Ecto neural progenitor cell (in vitro differentiated cells): ENCODE measurements at regions not wholly inside any gene's neighbourhood (a gene's known extent, or its start where the extent isn't known, plus 50 kb on each side); places are given as distances from the start of the nearest gene placed in this dataset.
"Not testable (repeated sequence)": the region's sequence is repeated elsewhere in the genome, so short reads cannot be mapped to it uniquely, and the experiment has no call there.

Experiments used
- DNase-seq: peaks from one replicate; pipeline ENCODE4 v3.0.0-alpha.2; 2018; ENCODE audit warnings: low spot score

DNA sequence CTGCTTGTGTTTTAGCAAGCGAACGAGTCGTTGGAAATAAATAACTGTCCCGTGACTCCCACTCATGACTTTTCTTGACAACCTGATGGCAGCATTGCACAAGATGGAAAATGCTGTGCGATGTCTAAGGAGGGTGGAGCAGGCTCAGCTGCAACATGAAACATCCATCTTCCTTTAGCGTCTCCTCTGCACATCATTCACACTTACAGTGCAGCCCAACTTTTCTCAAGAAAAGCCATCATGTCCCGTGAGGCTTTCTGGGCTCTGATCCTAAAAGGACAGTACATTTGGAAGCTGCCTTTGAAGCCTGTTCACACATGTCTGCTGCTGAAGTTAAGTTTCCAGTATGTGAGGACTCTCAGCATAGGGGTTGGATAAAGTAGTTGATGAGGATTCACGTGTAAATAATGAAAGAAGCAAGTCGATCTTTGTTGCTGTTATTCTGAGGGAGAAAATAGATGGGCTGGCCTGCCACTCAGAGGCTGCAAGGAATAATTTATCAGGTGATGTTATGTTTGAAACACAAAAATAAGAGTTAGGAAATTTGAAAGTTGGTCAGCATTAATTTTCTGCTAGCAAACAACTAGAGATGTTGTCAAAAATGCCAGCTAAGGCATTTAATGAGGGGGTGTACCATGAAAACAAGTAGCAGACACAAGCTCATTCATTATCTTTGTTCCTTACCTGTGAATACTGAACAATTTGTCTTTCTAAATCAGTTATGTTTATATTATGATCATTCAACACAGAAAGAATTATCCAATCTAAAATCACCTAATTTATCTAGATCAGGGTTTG is 328.7 kb upstream of the ZFP42 start:
- no peak for DNase-seq

DNA sequence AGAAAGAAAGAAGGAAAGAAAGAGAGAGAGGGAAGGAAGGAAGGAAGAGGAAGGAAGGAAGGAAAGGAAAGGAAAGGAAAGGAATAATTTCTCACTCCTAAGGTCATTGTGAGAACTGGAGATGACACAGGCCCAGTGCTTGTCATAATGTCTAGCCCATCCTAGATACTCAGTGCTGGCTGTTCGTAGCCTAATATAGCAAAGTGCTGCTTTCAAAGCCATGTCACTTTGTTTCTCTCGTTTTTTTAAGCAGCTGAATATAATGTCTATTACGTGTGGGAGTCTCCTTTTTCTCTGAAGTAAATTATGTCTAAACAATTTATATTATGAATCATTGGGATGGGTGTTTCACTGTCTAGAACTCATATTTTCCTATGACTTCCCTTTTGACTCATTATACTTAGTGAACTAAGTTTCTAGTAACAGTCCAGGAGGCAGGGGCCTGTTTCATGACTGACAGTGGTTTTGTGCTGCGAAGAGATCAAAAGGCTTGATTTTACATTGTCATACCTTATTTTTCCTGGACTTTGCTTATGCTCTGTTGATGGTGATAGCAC is 327.0 kb upstream of the ZFP42 start:
- no peak for DNase-seq

DNA sequence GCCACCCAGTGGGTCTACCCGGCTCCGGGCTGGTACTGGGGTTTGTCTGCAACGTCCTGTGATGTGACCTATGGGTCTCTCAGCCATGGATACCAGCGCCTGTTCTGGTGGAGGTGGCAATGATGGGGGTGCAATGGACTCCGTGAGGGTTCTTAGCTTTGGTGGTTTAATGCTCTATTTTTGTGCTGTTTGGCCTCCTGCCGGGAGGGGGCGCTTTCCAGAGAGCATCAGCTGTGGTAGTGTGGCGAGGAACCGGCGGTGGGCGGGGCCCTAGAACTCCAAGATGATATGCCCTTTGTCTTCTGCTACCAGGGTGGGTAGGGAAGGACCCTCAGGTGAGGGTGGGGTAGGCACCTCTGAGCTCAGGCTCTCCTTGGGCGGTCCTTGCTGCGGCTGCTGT is 324.1 kb upstream of the ZFP42 start:
- DNase-seq, result not testable (repeated sequence)

DNA sequence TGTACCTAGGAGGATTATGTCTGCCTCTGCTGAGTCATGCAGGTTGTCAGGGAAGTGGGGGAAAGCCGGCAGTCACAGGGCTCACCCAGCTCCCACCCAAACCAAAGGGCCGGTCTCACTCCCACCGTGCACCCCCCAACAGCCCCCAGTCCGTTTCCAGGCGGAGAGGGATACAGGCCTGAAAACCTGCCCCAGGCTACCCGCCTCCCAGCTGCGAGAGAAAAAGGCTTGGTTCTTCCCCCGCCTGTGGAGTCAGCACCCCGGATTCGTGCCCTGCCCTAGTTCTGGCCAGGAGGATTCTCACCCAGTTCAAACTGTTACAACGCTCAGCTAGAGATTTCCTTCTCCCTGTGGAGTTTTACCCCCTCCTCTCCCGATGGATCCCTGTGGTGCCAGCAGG is 323.6 kb upstream of the ZFP42 start:
- DNase-seq, result not testable (repeated sequence)

DNA sequence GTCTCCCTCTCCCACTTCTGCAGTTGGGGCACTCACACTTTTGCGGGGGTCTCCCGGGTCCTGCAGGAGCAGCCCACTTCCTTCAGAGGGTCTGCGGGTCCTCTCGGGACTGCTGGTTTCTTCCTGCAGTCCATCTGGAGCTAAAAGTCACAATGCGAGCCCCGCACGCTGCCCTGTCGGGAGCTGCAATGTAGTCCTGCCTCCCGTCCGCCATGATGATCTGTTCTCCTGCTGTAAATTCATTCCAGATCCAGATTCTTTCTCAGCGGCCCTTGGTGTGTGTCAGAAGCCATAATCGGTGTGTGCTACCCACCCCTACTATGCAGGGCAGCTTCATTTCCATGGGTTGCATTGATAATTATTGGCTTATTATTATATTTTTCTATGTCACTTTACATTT is 323.0 kb upstream of the ZFP42 start:
- not testable (repeated sequence) for DNase-seq

DNA sequence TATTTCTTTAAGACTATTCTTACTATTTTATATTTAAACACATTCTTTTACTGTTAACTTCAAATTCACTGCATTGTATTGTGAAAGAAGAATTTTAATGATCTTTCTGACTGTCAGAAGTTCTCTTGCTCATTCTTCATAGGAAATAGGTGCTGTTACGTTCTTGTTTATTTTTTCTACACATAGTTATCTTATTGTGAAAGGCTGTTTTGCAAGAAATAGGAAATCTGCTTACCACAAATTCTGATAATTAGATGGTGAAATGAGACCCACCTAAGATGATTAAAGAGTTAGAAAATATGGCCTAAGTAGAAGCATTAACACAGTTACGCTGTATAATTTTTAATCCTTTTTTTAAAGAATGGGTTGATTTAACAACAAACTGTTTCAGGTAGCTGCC is 316.1 kb upstream of the ZFP42 start:
- DNase-seq, result no peak

DNA sequence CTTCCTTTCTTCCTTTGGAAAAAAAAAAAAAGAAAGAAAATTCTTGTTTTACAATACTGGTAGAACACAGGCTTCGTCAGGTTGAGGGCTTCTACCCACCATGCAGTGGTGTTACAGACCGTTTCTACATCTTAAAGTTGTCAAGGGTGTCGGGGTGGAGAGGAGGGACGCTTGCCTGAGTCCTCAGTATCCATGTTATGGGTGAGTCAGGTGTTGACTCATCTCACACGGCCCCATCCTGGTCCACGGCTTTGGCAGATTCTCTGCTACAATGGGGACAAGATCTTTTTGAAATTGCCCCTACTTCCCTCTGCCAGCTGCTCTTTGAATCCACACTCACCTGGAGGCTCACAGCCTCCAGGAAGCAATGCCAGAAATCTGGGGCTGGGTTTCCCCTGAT is 310.3 kb upstream of the ZFP42 start:
- DNase-seq, result no peak

DNA sequence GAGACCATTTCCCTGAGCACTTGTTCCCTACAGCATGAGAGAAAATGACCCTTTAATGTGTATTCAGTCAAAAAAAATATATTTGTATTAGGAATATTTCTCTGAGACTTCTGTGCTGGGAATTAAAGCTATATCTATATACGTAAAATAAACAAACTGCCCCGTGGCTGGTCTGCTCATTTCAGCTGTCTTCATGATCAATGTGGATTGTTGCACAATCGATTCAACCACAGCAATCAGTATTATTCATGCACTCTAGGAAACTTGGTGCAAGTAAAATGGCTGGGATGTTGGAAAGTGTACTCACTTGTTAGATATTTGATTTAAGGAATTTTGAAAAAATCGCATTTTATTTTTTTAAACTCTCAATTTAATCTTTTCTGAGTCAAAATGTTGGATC is 307.9 kb upstream of the ZFP42 start:
- DNase-seq, result no peak

DNA sequence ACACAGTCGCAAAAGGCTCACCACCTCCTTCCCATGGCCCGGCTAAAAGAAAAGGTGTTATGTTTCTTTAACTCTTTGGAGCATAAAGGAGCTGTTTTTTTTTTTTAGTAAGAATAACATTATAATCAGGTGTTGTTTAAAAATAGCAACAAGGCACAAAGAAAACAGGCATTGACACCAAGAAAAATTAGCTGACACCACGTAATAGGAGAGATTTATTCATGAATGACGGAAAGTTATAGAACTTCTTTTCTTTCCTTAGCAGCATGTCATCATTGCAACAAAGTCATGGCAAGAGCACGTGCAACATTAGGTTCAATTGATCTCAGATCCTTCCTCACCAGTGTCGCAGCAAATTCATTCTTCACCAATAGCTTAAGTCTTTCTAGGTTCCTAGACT is 302.9 kb upstream of the ZFP42 start:
- no peak for DNase-seq

DNA sequence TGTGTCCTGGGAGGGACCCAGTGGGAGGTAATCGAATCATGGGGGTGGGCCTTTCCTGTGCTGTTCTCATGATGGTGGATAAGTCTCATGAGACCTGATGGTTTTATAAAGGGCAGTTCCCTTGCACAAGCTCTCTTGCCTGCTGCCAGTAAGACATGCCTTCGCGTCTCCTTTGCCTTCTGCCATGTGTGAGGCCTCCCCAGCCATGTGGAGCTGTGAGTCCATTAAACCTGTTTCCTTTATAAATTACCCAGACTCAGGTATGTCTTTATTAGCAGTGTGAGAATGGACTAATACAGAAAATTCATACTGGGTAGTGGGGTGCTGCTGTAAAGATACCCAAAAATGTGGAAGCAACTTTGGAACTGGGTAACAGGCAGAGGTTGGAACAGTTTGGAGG is 300.0 kb upstream of the ZFP42 start:
- DNase-seq, result not testable (repeated sequence)

DNA sequence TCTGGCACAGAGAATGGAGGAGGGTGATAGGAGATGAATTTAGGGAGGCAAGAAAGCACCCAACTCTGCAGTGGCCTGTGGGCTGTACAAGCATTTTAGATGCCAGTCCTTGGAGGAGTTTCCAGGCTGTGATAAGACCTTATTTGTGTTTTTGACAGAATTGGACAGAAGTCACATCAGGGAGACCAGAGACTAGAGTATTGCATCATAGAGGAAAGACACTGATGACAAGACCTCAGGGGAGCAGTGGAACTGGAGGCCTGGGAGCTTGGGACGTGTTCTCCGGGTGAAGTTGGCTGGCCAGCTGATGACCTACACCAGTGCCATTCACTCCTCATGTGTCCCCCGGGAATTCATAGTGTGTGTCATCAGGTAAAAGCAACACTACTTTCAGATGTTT is 284.0 kb upstream of the ZFP42 start:
- DNase-seq, result no peak

DNA sequence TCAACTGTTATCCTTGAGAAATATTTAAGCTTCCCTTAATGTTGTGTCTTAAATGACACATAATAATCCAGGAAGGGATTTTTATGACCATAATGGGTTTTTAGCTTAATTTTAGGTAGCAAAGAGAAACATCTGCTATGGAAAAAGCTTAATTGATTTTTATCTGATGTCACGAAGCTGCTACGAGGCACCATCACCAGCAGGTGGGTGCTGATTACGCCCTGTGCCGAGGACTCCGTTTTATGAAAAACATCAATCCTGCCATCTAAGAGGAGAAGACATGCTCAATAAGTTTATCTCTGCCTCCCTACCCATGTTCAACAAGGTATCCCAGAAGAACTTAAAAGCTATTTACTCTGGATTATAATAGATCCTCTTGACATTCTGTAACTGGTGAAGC is 280.6 kb upstream of the ZFP42 start:
- no peak for DNase-seq

DNA sequence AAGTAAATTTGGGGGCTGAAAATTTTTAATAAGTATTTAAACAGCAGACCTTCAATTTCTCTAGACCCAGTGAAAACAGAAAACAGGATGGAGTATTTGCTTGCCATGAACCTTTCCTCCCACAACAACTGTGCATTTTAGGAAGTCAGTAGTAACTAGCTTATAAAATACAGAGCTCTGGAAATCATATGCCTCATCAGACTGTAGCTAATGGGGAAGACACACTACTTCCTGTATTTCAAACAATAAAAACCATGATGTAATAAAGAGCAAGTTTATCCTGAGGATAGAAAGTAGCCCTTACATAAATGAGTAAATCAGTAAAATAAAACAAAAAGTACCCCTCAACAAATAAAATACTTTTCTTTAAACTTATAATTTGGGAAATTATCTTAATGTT is 280.1 kb upstream of the ZFP42 start:
- no peak for DNase-seq

DNA sequence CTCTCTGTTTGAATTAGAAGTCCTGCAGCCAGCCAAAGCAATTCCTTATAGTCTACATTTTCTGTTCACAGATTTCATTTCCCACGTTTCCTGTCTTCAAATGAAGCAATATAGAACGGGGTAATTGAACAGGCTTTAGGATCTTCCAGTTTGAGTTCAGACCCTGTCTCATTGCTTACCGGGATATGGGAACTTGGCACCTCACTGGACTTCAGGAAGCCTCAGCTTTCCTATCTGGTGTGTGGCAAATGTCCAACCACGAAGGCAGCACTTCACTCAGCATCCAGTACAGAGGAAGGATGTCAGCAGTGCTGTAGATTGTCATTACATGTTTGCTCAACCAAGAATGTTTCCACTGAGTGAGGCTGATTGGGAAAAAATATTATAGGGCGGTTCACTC is 271.1 kb upstream of the ZFP42 start:
- DNase-seq, result no peak

DNA sequence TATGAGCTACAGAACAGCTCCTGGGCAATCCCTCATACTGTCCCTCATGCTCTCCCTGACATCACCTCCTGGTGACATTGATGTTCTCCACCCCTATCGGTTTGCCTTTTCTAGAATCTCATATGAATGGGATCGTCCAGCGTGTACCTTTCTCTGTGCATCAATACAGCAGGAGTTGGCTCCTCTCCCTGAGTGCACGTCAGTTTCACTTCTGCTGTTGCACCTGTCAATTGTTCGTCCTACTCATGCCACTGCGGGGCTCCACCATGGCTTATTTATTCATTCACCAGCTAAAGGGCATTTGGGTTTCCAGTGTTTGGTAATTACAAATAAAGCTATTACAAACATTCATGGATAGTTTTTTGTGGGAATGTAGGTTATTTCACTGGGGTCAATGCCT is 269.1 kb upstream of the ZFP42 start:
- DNase-seq, result no peak

DNA sequence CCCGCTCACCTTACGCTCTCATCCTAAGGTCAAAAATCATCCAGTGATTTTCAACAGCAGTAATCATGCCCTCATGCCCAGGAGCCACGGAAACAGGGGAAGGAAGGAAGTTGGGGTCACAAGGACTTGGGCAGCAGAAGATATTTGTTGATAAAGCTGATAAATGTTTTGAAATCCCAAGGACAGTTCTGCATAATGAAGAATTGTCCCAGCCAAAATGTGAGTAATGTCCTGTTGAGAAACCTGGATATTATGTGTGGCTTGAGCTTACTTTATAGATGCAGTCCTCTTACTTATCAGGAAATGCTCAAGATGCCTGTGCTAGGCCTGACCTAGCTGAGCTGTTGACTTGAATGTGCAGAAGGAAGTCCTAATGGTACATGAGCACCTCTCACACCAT is 263.0 kb upstream of the ZFP42 start:
- no peak for DNase-seq

DNA sequence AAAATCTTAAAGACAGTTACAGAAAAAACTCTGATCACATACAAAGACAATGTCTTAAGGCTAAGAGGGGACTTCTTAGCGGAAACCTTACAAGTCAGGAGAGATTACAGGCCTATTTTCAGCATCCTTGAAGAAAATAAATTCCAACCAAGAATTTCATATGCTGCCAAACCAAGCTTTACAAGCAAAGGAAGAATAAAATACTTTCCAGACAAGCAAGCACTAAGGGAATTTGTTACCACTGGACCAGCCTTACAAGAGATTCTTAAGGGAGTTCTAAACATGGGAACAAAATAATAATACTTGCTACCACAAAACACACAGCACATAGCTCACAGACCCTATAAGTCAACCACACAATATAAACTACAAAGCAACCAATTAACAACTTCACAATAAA is 255.8 kb upstream of the ZFP42 start:
- DNase-seq, result no peak

DNA sequence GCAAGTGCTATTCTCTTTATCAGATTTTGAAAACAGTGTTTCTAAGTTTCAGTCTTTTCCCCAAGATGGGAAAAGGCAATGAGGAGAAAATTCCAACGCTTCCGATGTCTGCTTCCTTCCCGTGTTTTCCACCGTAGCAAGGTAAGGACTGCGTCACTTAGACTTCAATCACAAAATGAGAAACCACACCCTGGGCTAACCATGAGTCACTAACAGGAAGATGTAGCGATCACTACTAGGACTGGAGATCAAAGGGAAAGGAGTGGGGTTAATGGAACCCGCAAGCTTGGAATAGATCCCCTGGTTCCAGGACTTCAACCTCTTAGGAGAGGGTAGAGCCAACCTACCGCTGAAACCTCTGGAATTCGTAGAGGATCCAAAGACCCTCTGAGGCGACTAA is 250.7 kb upstream of the ZFP42 start:
- DNase-seq, result no peak

DNA sequence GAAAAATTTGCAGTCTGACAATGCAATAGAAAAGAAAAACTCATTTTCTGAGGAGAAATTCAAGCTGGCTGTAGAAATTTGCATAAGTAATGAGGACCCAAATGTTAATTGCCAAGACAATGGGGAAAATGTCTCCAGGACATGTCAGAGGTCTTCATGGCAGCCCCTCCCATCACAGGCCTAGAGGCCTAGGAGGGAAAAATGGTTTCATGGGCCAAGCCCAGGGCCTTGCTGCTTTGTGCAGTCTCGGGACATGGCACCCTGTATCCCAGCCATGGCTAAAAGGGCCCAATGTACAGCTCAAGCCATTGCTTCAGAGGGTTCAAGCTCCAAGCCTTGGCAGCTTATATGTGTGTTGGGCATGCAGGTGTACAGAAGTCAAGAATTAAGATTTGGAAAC is 244.9 kb upstream of the ZFP42 start:
- not testable (repeated sequence) for DNase-seq

DNA sequence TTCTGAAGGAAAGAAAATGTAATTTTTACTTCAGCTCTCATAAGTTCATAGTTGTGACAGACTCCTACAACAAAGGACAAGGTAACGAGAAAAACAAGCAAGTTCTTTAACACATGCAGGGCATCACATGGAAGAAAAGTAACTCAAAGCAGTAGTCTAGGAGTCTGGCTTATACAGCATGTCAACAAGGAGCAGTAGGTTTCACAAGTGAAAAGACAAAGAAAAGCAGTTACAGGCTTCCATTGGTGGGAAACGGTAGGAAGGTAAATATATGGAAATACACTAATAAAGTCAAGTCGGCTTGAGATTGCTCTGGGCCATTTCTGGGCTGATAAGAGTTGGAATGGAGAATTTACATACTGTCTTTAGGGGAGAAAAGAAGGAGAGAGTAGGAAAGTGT is 228.4 kb upstream of the ZFP42 start:
- no peak for DNase-seq

DNA sequence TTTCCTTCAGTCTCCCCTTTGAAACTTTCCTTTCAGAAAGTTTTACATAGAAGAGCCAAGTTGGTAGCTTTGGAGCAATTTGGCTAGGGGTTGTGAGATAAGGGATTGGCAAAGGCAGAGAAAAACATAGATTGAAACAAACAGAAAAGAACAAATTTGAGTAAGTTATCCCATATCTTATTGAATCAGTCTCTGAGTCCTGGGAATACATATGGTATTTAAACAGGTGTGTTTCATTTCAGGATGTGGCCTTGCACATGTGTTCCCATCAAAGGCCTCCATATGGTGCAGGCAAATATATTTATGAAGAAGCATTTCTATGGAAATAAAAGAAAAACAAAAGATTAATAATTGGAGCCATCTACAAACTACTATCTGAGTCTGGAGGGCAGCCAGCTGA is 227.9 kb upstream of the ZFP42 start:
- DNase-seq, result no peak

DNA sequence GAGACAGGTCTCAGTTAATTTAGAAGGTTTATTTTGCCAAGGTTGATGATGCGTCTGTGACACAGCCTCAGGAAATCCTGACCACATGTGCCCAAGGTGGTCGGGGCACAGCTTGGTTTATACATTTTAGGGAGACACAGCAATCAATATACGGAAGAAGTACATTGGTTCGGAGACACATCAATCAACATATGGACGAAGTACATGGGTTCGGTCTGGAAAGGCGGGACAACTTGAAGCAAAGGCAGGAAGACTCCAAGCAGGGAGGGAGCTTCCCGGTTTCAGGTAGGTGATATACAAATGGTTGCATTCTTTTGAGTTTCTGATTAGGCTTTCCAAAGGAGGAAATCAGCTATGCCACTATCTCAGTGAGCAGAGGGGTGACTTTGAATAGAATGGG is 225.2 kb upstream of the ZFP42 start:
- DNase-seq, result no peak

DNA sequence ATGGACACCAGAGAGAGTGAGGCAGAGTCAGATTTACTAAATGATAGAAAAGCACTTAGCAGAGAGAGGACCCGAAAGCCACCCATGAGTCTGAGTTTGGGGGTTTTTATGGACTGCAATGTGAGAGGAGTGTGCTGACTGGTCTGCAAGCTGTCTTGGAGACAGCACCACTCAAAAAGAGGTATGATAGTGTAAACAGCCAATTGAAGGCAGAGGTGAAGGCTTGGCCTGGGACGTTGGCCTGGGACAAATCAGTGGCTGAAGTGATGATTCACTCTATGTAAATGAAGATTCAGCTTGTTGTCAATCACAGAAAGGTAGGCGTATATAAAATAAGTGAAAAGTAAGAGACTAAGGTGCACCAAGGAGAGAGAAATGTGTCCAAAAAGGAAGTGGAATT is 217.6 kb upstream of the ZFP42 start:
- no peak for DNase-seq

DNA sequence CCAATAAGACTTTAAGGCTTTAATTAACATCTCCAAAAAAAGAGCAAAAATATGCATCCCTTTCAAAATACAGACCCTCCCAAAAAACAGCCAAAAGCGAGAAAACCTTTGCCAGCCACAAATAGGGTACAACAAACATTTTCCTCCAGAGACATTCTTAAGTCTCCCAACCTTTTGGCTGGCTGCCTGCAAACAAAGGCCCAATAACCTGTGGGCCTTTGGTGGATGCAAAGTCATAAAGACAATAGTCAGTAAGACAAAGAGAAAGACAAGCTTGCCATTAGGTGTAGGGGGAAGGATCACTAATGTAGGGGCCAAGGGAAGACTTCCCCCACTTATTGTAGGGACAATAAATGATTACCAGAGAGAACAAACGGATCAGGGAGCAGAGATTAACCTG is 215.5 kb upstream of the ZFP42 start:
- no peak for DNase-seq
